HEK293 (cell line): ENCODE measurements at regions not wholly inside any gene's neighbourhood (a gene's known extent, or its start where the extent isn't known, plus 50 kb on each side); places are given as distances from the start of the nearest gene placed in this dataset.

ENCODE experiments used
- CTCF ChIA-PET: fragments of 350-600 bp; formaldehyde crosslinking; extraction: SDS; loops from one replicate; lab custom pipeline; 2021; ENCODE audit warnings: antibody characterized with exemption; lab: Yijun Ruan, JAX
- POLR2A ChIA-PET: fragments of 300-600 bp; formaldehyde crosslinking; extraction: SDS; loops from one replicate; lab custom pipeline; 2020; ENCODE audit warnings: antibody characterized with exemption, inconsistent platforms; lab: Yijun Ruan, JAX
- H3K27ac ChIP-seq: fragments of 200-500 bp; sonication (Bioruptor generic); 2 replicates; pipeline ENCODE4 v1.5.1; 2014; ENCODE audit warnings: low read depth, low read length, control low read depth, inconsistent platforms; ENCODE audit errors: extremely low read depth
- H3K36me3 ChIP-seq, 2 experiments: fragments of 200-500 bp in 1 of 2; sonication (Bioruptor generic) in 1 of 2; 1 replicate in 1 of 2; 2 replicates in 1 of 2; pipeline ENCODE4 v1.5.1; 2014 to 2017; ENCODE audit warnings: inconsistent platforms in 2 of 2, low read length in 2 of 2; ENCODE audit not compliant: control insufficient read depth in 2 of 2, insufficient read depth in 1 of 2
- H3K4me1 ChIP-seq: fragments of 200-500 bp; sonication (Bioruptor generic); 2 replicates; pipeline ENCODE4 v1.5.1; 2014; ENCODE audit warnings: mild to moderate bottlenecking, low read length, inconsistent platforms; ENCODE audit not compliant: control insufficient read depth, insufficient read depth
- H3K4me3 ChIP-seq: 2 replicates; pipeline ENCODE4 v1.5.1; 2011; ENCODE audit warnings: low read depth, mild to moderate bottlenecking, control low read depth, low read length, moderate library complexity
- H3K9me3 ChIP-seq: fragments of 200-500 bp; sonication (Bioruptor generic); 2 replicates; pipeline ENCODE4 v1.5.1; 2014; ENCODE audit warnings: low read depth, low read length, inconsistent platforms; ENCODE audit not compliant: control insufficient read depth, insufficient read depth
- HOXD13 ChIP-seq: sonication (generic); formaldehyde crosslinking; IDR thresholded peaks from 2 replicates; pipeline ENCODE4 v1.8.0; 2022; ENCODE audit warnings: missing genetic modification reagents, borderline replicate concordance
- SP3 ChIP-seq: fragments of 450-650 bp; formaldehyde crosslinking; IDR thresholded peaks from 2 replicates; pipeline ENCODE4 v1.5.1; 2016; ENCODE audit warnings: missing biosample characterization, missing genetic modification characterization
- ZBTB1 ChIP-seq: fragments of 450-650 bp; formaldehyde crosslinking; IDR thresholded peaks from 2 replicates; pipeline ENCODE4 v1.5.1; 2016; ENCODE audit warnings: missing biosample characterization, missing genetic modification characterization
- ZBTB20 ChIP-seq: fragments of 450-650 bp; formaldehyde crosslinking; IDR thresholded peaks from 2 replicates; pipeline ENCODE4 v1.5.1; 2016; ENCODE audit warnings: missing biosample characterization, missing genetic modification characterization
- ZNF10 ChIP-seq: fragments of 450-650 bp; formaldehyde crosslinking; IDR thresholded peaks from 2 replicates; pipeline ENCODE4 v1.5.1; 2017; ENCODE audit warnings: missing biosample characterization, missing genetic modification characterization
- ZNF138 ChIP-seq: fragments of 450-650 bp; formaldehyde crosslinking; IDR thresholded peaks from 2 replicates; pipeline ENCODE4 v1.5.1; 2016; ENCODE audit warnings: missing biosample characterization, missing genetic modification characterization, borderline replicate concordance
- ZNF146 ChIP-seq: fragments of 450-650 bp; formaldehyde crosslinking; IDR thresholded peaks from 2 replicates; pipeline ENCODE4 v1.5.1; 2016; ENCODE audit warnings: missing biosample characterization, missing genetic modification characterization
- ZNF155 ChIP-seq: fragments of 450-650 bp; formaldehyde crosslinking; IDR thresholded peaks from 2 replicates; pipeline ENCODE4 v1.5.1; 2016; ENCODE audit warnings: missing biosample characterization, missing genetic modification characterization
- ZNF211 ChIP-seq: fragments of 450-650 bp; formaldehyde crosslinking; IDR thresholded peaks from 2 replicates; pipeline ENCODE4 v1.5.1; 2016; ENCODE audit warnings: low read depth, missing biosample characterization, missing genetic modification characterization
- ZNF24 ChIP-seq: fragments of 450-650 bp; formaldehyde crosslinking; IDR thresholded peaks from 2 replicates; pipeline ENCODE4 v1.5.1; 2016; ENCODE audit warnings: missing biosample characterization, missing genetic modification characterization
- ZNF423 ChIP-seq: fragments of 450-650 bp; formaldehyde crosslinking; IDR thresholded peaks from 2 replicates; pipeline ENCODE4 v1.5.1; 2016; ENCODE audit warnings: missing biosample characterization, missing genetic modification characterization
- ZNF433 ChIP-seq: fragments of 450-650 bp; formaldehyde crosslinking; IDR thresholded peaks from 2 replicates; pipeline ENCODE4 v1.5.1; 2016; ENCODE audit warnings: missing biosample characterization, missing genetic modification characterization, low read depth
- ZNF473 ChIP-seq: fragments of 450-650 bp; formaldehyde crosslinking; IDR thresholded peaks from 2 replicates; pipeline ENCODE4 v1.5.1; 2017; ENCODE audit warnings: missing biosample characterization, missing genetic modification characterization
- ZNF48 ChIP-seq: fragments of 450-650 bp; formaldehyde crosslinking; IDR thresholded peaks from 2 replicates; pipeline ENCODE4 v1.5.1; 2016; ENCODE audit warnings: missing biosample characterization, missing genetic modification characterization
- ZNF521 ChIP-seq: fragments of 450-650 bp; formaldehyde crosslinking; IDR thresholded peaks from 2 replicates; pipeline ENCODE4 v1.5.1; 2017; ENCODE audit warnings: missing biosample characterization, mild to moderate bottlenecking, missing genetic modification characterization
- ZNF530 ChIP-seq: fragments of 450-650 bp; formaldehyde crosslinking; IDR thresholded peaks from 2 replicates; pipeline ENCODE4 v1.5.1; 2016; ENCODE audit warnings: low read depth, missing biosample characterization, missing genetic modification characterization
- ZNF555 ChIP-seq: fragments of 450-650 bp; formaldehyde crosslinking; conservative IDR thresholded peaks from 2 replicates; pipeline ENCODE4 v1.5.1; 2017; ENCODE audit warnings: missing biosample characterization, mild to moderate bottlenecking, missing genetic modification characterization, inconsistent platforms
- ZNF560 ChIP-seq: fragments of 450-650 bp; formaldehyde crosslinking; IDR thresholded peaks from 2 replicates; pipeline ENCODE4 v1.5.1; 2017; ENCODE audit warnings: missing biosample characterization, missing genetic modification characterization, borderline replicate concordance
- ZNF621 ChIP-seq: fragments of 450-650 bp; formaldehyde crosslinking; IDR thresholded peaks from 2 replicates; pipeline ENCODE4 v1.5.1; 2017; ENCODE audit warnings: missing biosample characterization, missing genetic modification characterization
- ZNF701 ChIP-seq: fragments of 450-650 bp; formaldehyde crosslinking; IDR thresholded peaks from 2 replicates; pipeline ENCODE4 v1.5.1; 2016; ENCODE audit warnings: missing biosample characterization, missing genetic modification characterization
- TF ChIP-seq, protein P1 (sequence below): fragments of 450-650 bp; formaldehyde crosslinking; IDR thresholded peaks from 2 replicates; pipeline ENCODE4 v1.5.1; 2016; ENCODE audit warnings: missing biosample characterization, missing genetic modification characterization
- TF ChIP-seq, protein P2 (sequence below): fragments of 450-650 bp; formaldehyde crosslinking; IDR thresholded peaks from 2 replicates; pipeline ENCODE4 v1.5.1; 2016; ENCODE audit warnings: missing biosample characterization, missing genetic modification characterization
- TF ChIP-seq, protein P3 (sequence below): fragments of 450-650 bp; formaldehyde crosslinking; IDR thresholded peaks from 2 replicates; pipeline ENCODE4 v1.5.1; 2016; ENCODE audit warnings: missing biosample characterization, missing genetic modification characterization

DNA sequence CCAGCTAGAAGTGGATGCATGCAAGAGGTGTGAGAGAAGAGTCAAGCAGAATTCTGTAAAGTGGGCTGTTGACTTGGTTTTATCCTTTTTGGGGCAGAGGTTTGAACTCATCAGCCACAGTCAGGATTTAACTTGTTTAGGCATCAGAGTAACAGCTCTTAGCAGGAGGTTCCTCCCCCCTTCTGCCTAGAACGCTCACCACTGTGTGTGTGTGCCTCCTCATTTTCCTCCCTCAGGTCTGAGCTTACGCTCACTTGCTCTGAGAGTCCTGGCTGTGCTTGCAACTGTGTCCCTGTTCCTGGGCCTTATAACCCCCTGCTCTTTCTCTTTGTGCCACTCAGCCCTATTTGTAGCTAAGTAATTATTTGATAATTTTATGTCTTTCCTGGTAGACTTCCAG, 167.9 kb downstream of the TMEM182 start:
- no peaks in the 10 kb centered on the region for H3K4me1 ChIP-seq
- H3K9me3 ChIP-seq = no peaks in the 10 kb centered on the region
- TF ChIP-seq ZNF211 (no peak), ZNF10 (tag by site-specific recombination) (no peak)
- no peak overlapping the region for H3K4me3 ChIP-seq
- H3K27ac ChIP-seq = no peak overlapping the region
- no peaks in the 10 kb centered on the region for H3K36me3 ChIP-seq
- ChIA-PET POLR2A (no interaction called here), CTCF (no interaction called here)

DNA sequence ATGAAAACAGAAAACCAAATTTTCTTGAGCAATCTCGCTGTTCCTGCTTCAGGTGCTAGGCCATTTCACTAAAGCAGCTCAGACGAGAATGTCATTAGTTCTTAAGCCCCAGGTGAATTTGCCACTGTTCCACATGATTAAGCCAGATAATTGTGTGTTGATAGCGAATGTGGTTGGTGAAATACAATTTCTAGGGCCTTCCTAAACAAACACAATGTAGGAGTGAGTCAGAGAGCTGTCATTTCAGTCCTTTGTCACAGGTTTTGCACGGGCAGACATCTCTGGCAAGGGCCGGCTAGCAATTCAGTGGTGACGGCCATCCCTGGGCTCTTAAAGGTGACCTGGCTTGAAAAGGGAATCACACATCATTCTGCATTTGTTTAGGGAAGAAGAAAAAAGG, 170.7 kb downstream of the TMEM182 start:
- H3K9me3 ChIP-seq = no peaks in the 10 kb centered on the region
- H3K36me3 ChIP-seq = no peaks in the 10 kb centered on the region
- H3K4me3 ChIP-seq = no peak overlapping the region
- ChIA-PET CTCF (interaction anchor here (0.6 kb wide), 1 partner anchor 32 kb away, joined by 3 read pairs; no protein-coding TSS in a partner anchor), POLR2A (no interaction called here)
- no peaks in the 10 kb centered on the region for H3K4me1 ChIP-seq
- no peak overlapping the region for H3K27ac ChIP-seq
- no peak for TF ChIP-seq ZNF530 (tag by site-specific recombination)
- TF ChIP-seq SP3 (tag by site-specific recombination) = no peak
- no peak for TF ChIP-seq ZBTB1
- no peak for TF ChIP-seq ZNF473 (tag by site-specific recombination)
- TF ChIP-seq ZNF521 (tag by site-specific recombination) = no peak
- no peak for TF ChIP-seq ZNF555 (tag by site-specific recombination)
- no peak for TF ChIP-seq ZNF560 (tag by site-specific recombination)
- TF ChIP-seq ZNF48 = no peak
- TF ChIP-seq ZNF621 (tag by site-specific recombination) = no peak
- no peak for TF ChIP-seq ZNF423 (tag by site-specific recombination)

DNA sequence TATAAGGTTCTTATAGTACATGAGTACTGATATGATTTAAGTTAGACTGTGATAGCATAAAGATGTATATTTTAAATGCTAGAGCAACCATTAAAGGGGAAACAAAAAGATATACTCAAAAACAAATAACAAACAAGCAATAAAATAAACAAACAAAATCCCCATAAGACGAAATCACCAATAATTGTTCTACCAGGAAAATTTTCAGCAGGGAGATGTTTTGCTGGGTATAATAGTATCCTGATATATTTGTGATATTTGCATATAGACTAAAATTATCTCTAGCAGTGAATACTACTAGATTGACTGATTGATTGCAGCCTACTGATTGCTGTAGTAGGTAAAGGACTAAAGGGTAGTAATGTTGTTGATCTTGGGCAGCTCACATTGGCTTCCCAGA, 177.4 kb downstream of the TMEM182 start:
- ChIA-PET CTCF (interaction anchor here (0.6 kb wide), 1 partner anchor 907 kb away, joined by 3 read pairs; no protein-coding TSS in a partner anchor), POLR2A (no interaction called here)
- no peak overlapping the region for H3K4me3 ChIP-seq
- H3K9me3 ChIP-seq = no peaks in the 10 kb centered on the region
- no peaks in the 10 kb centered on the region for H3K36me3 ChIP-seq
- no peak overlapping the region for H3K27ac ChIP-seq
- H3K4me1 ChIP-seq = no peaks in the 10 kb centered on the region
- no peak for TF ChIP-seq ZNF433 (tag by site-specific recombination)
- TF ChIP-seq ZNF701 (tag by site-specific recombination) = no peak
- TF ChIP-seq, protein P1, sequence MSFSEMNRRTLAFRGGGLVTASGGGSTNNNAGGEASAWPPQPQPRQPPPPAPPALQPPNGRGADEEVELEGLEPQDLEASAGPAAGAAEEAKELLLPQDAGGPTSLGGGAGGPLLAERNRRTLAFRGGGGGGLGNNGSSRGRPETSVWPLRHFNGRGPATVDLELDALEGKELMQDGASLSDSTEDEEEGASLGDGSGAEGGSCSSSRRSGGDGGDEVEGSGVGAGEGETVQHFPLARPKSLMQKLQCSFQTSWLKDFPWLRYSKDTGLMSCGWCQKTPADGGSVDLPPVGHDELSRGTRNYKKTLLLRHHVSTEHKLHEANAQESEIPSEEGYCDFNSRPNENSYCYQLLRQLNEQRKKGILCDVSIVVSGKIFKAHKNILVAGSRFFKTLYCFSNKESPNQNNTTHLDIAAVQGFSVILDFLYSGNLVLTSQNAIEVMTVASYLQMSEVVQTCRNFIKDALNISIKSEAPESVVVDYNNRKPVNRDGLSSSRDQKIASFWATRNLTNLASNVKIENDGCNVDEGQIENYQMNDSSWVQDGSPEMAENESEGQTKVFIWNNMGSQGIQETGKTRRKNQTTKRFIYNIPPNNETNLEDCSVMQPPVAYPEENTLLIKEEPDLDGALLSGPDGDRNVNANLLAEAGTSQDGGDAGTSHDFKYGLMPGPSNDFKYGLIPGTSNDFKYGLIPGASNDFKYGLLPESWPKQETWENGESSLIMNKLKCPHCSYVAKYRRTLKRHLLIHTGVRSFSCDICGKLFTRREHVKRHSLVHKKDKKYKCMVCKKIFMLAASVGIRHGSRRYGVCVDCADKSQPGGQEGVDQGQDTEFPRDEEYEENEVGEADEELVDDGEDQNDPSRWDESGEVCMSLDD = no peak
- TF ChIP-seq ZNF146 (tag by site-specific recombination) = no peak
- no peak for TF ChIP-seq ZNF155 (tag by site-specific recombination)
- no peak for TF ChIP-seq ZNF24 (tag by site-specific recombination)
- no peak for TF ChIP-seq ZNF10 (tag by site-specific recombination)
- no peak for TF ChIP-seq HOXD13 (CRISPR knock-in tag)
- TF ChIP-seq, protein P2, sequence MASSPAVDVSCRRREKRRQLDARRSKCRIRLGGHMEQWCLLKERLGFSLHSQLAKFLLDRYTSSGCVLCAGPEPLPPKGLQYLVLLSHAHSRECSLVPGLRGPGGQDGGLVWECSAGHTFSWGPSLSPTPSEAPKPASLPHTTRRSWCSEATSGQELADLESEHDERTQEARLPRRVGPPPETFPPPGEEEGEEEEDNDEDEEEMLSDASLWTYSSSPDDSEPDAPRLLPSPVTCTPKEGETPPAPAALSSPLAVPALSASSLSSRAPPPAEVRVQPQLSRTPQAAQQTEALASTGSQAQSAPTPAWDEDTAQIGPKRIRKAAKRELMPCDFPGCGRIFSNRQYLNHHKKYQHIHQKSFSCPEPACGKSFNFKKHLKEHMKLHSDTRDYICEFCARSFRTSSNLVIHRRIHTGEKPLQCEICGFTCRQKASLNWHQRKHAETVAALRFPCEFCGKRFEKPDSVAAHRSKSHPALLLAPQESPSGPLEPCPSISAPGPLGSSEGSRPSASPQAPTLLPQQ = no peak
- TF ChIP-seq, protein P3, sequence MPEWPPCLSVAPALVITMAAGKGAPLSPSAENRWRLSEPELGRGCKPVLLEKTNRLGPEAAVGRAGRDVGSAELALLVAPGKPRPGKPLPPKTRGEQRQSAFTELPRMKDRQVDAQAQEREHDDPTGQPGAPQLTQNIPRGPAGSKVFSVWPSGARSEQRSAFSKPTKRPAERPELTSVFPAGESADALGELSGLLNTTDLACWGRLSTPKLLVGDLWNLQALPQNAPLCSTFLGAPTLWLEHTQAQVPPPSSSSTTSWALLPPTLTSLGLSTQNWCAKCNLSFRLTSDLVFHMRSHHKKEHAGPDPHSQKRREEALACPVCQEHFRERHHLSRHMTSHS (tag by site-specific recombination) = no peak
- no peak for TF ChIP-seq ZBTB20 (tag by site-specific recombination)
- TF ChIP-seq ZNF138 (tag by site-specific recombination) = no peak
